NCI-H2227 (cell line): ENCODE measurements at regions not wholly inside any gene's neighbourhood (a gene's known extent, or its start where the extent isn't known, plus 50 kb on each side); places are given as distances from the start of the nearest gene placed in this dataset.

Source experiments
- DNase-seq: peaks from one replicate; lab custom pipeline; 2025; ENCODE audit not compliant: unreplicated experiment; lab: John Stamatoyannopoulos, UW

DNA sequence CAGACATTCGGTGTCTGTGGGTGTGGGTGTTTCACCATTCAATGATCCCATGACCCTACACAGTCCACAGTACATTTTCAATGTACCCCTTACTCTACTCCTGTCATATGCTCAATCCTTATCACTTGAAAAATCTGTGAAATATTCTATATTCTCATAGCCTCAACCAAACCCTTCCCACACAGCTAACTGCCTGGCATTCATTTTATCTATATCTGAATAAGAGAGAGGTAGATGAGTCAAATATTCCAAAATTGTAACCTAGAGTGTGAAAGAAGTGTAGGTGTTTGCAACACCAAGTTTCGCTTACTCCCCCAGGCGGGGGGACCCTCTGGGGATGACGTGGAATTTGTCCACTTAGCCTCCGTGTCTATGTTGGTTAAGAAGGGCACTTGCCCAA is 354.8 kb downstream of the ETS1 start:
- no peak for DNase-seq

DNA sequence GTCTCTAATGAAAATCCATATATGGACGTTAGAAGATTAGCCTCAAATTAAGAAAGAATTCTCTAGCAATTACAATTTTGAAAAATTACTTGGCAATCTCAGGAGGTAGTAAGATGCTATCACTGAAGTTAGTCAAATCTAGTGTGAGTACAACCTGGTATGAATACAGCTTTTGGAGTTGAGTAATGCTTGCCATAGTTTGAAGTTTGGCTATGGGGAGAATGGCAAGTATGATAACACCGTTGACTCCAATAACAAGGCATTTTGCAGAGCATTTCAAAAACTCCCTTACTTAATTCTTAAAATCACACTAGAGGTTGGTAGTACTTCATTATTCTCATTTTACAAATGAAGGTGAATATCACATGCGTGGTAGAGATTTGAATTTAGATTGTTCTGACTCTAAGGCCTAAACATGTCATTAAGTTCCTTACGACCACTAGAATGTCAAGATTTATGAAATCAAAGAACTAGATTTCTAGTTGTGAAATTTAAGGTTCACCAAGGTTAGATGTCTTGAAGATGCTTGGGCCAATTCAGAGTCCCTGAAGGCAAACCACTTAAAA is 355.4 kb downstream of the ETS1 start:
- DNase-seq, result no peak

DNA sequence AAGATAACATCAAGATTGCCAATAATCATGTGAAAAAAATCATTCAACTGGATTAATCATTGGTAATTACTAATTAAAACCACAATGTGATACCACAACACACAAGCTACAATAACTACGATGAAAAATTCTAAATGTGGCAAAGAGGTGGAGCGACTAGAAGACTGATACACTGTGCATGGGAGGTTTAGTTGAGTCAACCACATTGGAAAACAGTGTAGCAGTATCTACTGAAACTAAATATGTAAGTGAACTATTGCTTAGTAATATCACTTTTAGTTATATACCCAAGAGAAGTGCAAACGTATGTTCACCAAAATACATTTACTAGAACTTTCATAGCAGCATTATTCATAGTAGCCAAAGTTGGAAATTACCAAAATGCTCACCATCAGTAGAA is 359.9 kb downstream of the ETS1 start:
- no peak for DNase-seq

DNA sequence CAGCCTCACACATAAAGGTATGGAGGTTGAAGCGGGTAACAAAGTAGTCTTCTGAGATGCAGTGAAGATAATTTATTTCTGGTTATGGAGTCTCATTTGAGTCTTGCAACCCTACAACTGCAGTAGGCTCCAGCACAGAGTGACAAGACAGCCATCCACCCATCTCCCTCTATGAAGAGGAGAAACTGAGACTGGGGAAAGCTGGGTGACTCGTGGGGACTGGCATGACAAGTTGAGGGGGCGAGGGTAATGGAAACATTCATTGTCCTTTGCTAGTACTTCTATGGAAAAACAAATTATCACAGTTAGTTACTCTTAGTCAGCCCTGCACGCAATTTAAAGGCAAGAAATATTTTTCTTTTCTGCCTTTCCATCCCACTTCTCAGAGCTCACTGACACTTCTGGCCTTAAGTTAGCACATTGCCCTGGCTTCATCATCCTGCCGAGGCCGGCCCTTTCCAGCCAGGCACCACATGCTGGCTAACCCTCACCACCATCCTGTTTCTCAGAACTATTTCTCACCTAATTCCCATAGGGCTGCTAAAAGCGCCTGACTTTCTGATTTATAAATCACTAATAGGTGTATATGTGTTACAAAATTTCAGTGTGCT is 361.1 kb downstream of the ETS1 start:
- no peak for DNase-seq

DNA sequence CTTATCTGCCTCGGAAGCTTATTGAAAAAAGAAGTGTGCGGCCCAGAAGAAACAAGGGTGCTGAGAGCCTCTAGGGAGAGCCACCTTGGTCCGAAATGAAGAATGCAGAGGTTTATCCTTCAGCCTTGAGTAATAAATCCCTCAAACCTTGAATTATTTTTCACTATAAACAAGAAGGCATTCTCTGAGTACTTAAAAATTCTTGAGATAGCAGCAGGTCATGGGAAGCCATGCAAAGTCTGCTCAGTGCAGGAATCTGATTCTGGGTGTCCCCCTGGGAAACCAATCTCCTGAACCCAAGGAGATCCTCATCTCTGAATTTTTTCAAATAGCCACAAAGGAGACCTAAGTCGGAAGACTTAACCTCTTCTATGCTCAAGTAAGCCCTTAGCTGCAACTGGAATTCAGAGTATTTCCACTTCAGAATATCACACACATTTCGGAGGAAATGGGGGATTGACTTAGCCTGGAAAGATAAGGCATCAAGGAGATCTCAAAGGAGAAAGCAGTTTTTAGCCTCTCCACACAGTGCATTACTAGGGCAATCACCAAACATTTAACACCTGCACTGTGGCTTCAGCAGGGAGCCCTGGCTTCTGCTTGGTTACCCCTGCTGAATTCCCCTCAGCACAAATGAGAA is 365.0 kb downstream of the ETS1 start:
- DNase-seq, result no peak

DNA sequence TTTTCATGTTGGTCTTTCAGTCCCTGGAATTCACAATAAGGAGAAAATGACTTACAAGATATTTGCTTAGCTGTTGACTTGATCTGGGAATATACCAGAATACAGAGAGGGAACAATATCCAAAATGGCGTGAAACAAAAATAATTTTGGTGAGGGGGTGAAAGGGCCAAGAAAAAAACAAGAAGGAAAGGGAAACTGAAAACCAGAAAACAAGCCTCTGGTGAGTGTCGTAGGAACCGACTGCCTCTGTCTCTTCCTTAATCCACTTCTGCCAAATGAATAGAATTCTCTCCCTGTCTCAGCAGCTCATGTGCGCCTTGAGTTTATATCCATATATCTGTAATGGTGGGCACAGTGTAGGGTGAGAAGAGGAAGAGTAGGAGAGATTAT is 367.6 kb downstream of the ETS1 start:
- no peak for DNase-seq

- no peak for DNase-seq
Observed at GRCh38 chr11:128216198-128216597, 371.2 kb downstream of the ETS1 start.

DNA sequence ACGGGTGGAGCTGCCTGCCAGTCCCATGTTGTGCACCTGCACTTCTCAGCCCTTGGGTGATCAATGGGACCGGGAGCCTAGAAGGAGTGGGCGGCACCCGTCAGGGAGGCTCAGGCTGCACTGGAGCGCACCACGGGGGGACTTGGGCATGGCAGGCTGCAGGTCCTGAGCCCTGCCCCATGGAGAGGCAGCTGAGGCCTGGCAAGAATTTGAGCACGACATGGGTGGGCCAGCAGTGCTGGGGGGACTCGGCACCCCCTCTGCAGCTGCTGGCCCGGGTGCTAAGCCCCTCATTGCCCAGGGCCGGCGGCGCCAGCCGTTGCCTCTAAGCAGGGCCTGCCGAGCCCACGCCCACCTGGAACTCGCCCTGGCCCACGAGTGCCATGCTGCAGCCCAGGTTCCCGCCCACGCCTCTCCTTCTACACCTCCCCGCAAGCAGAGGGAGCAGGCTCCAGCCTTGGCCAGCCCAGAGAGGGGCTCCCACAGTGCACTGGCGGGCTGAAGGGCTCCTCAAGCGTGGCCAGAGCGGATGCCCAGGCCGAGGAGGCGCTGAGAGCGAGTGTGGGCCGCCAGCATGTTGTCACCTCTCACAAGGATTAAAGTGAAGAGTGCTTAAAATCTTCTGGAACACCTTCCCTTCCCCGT is 372.0 kb downstream of the ETS1 start:
- DNase-seq, result no peak

GRCh38 chr11:128214263-128214662 is 373.1 kb downstream of the ETS1 start:
- DNase-seq, result no peak

DNA sequence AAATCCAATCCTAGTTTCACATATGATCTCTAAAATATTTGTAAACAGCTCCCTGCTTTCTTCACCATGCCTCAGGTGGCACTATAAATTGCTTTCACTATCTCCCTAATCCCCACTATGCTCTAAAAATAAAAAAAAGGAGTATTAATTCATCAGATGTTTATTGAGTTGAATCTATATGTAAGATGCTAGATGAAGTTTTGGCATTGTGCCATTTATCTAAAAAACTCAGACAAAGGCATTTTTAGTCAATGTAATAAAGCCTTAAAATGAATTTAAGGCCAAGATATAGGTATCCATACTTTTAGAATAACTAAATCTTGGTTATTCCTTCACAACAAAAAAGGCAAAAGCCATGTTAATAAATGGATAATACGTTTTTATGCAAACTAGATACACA is 373.9 kb downstream of the ETS1 start:
- DNase-seq, result no peak

GRCh38 chr11:128212324-128212723 is 375.0 kb downstream of the ETS1 start:
- DNase-seq, result no peak

DNA sequence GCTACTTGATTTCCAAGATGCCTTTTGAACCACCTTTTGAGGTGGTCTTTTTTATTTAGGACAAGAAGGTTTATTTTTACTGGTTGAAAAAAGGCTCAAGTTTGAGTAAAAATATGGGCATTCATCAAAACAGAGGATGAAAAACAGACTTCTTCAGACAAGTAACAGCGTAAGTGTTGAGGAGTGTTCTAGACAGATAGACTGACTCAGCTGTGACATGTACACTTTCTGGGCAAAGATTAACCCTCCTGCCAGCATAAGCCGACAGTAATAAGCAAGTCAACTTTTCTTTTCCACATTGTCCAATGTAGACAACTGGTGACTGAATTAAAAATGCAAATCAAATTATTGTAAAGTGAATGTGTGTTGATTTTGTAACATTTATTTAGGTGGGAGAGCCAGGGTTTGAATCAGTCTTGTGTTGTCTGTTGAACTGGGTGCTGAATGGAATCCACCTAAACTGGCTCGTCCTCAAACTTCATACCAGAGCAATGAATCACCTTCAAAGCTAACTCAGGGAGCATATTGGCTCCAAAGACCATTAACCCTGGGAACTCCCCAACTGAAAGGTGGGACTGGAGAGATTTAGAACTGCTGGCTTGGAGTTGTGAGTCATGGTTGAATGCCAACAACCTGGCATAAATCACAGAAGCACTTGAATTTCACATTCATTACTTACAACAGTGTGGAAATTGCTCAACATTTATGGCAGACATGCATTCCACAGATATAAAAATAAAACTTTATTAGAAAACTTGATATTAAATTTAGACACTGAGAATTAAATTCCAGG is 377.0 kb downstream of the ETS1 start:
- DNase-seq, result no peak

DNA sequence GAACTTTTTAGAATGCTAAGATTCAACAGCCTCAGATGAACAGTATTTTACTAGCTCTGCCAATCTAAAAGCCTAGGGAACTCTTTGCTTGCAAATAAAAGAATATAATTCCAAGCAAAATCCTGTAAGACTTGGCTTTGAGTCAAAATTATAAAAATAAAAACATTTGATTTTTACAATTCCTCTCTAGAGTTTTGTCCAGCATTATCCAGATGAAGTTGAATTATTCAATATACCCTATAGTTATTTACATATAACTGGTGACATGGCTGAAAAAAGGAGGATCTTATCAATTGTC is 378.3 kb downstream of the ETS1 start:
- no peak for DNase-seq

GRCh38 chr11:128208329-128209137 is 378.8 kb downstream of the ETS1 start:
- DNase-seq, result no peak

GRCh38 chr11:128207861-128208321 is 379.5 kb downstream of the ETS1 start:
- DNase-seq, result no peak

GRCh38 chr11:128206461-128206860 is 380.9 kb downstream of the ETS1 start:
- no peak for DNase-seq

DNA sequence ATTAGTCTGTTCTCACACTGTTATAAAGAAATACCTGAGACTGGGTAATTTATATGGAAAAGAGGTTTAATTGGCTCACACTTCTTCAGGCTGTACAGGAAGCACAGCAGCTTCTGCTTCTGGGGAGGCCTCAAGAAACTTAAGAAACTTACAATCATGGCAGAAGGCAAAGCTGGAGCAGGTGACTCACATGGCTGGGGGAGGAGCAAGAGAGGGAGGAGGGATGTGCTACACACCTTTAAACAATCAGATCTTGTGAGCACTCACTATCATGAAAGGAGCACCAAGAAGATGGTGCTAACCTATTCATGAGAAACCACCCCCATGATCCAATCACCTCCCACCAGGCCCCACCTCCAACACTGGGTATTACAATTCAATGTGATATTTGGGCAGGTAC is 381.6 kb downstream of the ETS1 start:
- no peak for DNase-seq

DNA sequence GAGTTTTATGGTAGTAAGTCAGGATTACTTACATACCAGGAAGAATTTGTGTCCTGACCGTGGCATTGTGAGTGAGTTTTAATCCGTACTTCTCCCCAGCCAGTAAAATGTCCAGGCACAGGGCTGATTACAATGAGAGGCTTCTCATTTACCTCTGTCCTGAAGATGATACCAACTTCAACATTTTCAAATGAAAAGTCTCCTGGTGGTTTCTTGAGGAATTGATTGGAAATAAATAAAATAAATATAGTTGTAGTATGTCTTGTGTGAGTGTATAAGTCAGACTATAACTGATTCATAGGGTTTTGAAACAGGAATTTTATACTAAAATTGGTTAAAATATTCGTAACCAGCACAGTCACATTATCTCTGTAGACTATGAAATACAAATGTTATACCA is 382.5 kb downstream of the ETS1 start:
- no peak for DNase-seq

GRCh38 chr11:128201801-128202200 is 385.6 kb downstream of the ETS1 start:
- no peak for DNase-seq

DNA sequence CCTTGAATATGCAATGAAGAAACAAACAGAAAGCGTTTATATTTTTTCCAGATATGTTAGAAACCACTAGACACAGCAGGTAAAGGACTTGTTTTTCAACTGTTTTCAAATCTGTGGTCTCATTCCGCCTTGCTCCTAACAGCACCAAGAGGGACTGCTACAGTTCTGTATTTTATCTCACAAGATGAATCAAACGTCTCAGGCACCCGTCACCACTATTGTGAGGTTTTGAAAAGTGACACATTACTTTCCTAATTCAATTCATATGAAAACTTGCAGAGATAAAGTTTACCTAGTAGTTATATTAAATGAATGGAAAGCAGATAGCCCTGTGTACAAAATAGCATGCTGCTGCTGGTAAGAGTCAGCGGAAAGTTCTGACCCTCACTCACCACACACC is 386.3 kb downstream of the ETS1 start:
- no peak for DNase-seq

DNA sequence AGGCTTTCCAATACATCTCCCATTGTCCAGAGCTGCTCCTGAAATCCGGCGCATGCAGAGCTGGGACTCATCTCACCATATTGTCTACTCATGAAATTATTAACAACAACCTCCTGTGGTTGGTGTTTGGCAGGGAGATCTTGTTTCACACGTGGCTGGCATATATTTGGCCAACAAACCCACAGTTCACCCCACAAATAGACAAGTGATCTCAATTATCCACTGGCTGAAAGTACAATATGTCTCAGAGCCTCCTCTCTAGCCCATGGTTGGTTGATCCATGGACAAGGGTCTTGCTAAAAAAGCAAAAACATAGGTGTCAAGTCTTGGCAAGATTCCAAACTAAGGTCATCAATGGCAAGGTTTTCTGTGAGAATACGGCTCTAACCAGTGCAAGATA is 386.9 kb downstream of the ETS1 start:
- no peak for DNase-seq
